Neural cell (in vitro differentiated cells): ENCODE measurements at regions not wholly inside any gene's neighbourhood (a gene's known extent, or its start where the extent isn't known, plus 50 kb on each side); places are given as distances from the start of the nearest gene placed in this dataset.

Experiments
- H2AFZ ChIP-seq: fragments of 200-600, 300-800 bp; sonication (generic), shearing (Covaris generic); 2 replicates; pipeline ENCODE4 v1.6.0; 2014; ENCODE audit warnings: low read depth, mild to moderate bottlenecking, antibody characterized with exemption, low read length, moderate library complexity
- H3F3A ChIP-seq: fragments of 200-600 bp; shearing (Covaris generic); 2 replicates; pipeline ENCODE4 v1.6.1; 2016; ENCODE audit warnings: mild to moderate bottlenecking, moderate library complexity, mixed read lengths, antibody characterized with exemption, low read length; ENCODE audit not compliant: insufficient read depth, poor library complexity, severe bottlenecking
- H3K27ac ChIP-seq: fragments of 200-600, 300-800 bp; sonication (generic), shearing (Covaris generic); 2 replicates; pipeline ENCODE4 v1.5.1; 2014; ENCODE audit warnings: mild to moderate bottlenecking, low read length, moderate library complexity
- H3K27me3 ChIP-seq: fragments of 300-800, 200-600 bp; sonication (generic), shearing (Covaris generic); 2 replicates; pipeline ENCODE4 v1.6.0; 2014; ENCODE audit warnings: mild to moderate bottlenecking, low read depth, low read length, moderate library complexity; ENCODE audit not compliant: insufficient read depth
- H3K36me3 ChIP-seq: fragments of 300-800, 200-600 bp; sonication (generic), shearing (Covaris generic); 2 replicates; pipeline ENCODE4 v1.5.1; 2014; ENCODE audit warnings: mild to moderate bottlenecking, antibody characterized with exemption, low read length, moderate library complexity; ENCODE audit not compliant: insufficient read depth
- H3K4me2 ChIP-seq: fragments of 300-800, 200-600 bp; sonication (generic), shearing (Covaris generic); 2 replicates; pipeline ENCODE4 v1.6.0; 2014; ENCODE audit warnings: mild to moderate bottlenecking, low read length
- H3K4me3 ChIP-seq: fragments of 300-800, 200-600 bp; sonication (generic), shearing (Covaris generic); 2 replicates; pipeline ENCODE4 v1.5.1; 2014; ENCODE audit warnings: mild to moderate bottlenecking, low read length, moderate library complexity
- H3K79me2 ChIP-seq: fragments of 200-600 bp; shearing (Covaris generic); replicated peaks from 2 replicates; pipeline ENCODE4 v1.6.0; 2014; ENCODE audit warnings: mild to moderate bottlenecking, low read length, moderate library complexity; ENCODE audit not compliant: insufficient read depth
- H3K9ac ChIP-seq: fragments of 300-800, 200-600 bp; sonication (generic), shearing (Covaris generic); 2 replicates; pipeline ENCODE4 v1.6.1; 2016; ENCODE audit warnings: mild to moderate bottlenecking, low read length, mixed read lengths
- H3K9me2 ChIP-seq: fragments of 200-600 bp; shearing (Covaris generic); 2 replicates; pipeline ENCODE4 v1.6.1; 2016; ENCODE audit warnings: mild to moderate bottlenecking, low read length, mixed read lengths; ENCODE audit not compliant: insufficient read depth
- H3K9me3 ChIP-seq: fragments of 200-600, 300-800 bp; sonication (generic), shearing (Covaris generic); 2 replicates; pipeline ENCODE4 v1.6.1; 2016; ENCODE audit warnings: mild to moderate bottlenecking, mixed run types, low read length, moderate library complexity, mixed read lengths
- H4K20me1 ChIP-seq: fragments of 200-600 bp; shearing (Covaris generic); 2 replicates; pipeline ENCODE4 v1.6.1; 2016; ENCODE audit warnings: mild to moderate bottlenecking, mixed run types; ENCODE audit not compliant: insufficient read depth
- CTCF ChIP-seq: fragments of 450-650 bp; IDR thresholded peaks from 2 replicates; pipeline ENCODE4 v1.5.1; 2014; ENCODE audit warnings: antibody characterized with exemption, mild to moderate bottlenecking, moderate library complexity; ENCODE audit not compliant: poor library complexity, severe bottlenecking
- EP300 ChIP-seq: fragments of 450-650 bp; conservative IDR thresholded peaks from 2 replicates; pipeline ENCODE4 v1.6.1; 2014; ENCODE audit warnings: antibody characterized with exemption, mild to moderate bottlenecking, moderate library complexity; ENCODE audit not compliant: poor library complexity, severe bottlenecking
- EZH2 ChIP-seq: fragments of 200-600, 300-800 bp; shearing (Covaris generic), sonication (generic); IDR thresholded peaks from 2 replicates; pipeline ENCODE4 v1.6.1; 2014; ENCODE audit warnings: antibody characterized with exemption, low read length, borderline replicate concordance, mild to moderate bottlenecking; ENCODE audit not compliant: insufficient read depth, poor library complexity, severe bottlenecking
- MXI1 ChIP-seq: fragments of 450-650 bp; conservative IDR thresholded peaks from 2 replicates; pipeline ENCODE4 v1.6.1; 2014; ENCODE audit warnings: antibody characterized with exemption, mild to moderate bottlenecking; ENCODE audit not compliant: poor library complexity, severe bottlenecking
- POLR2AphosphoS5 ChIP-seq: IDR thresholded peaks from 2 replicates; pipeline ENCODE4 v1.6.1; 2012
- RAD21 ChIP-seq: fragments of 450-650 bp; conservative IDR thresholded peaks from 2 replicates; pipeline ENCODE4 v1.6.1; 2014; ENCODE audit warnings: antibody characterized with exemption, mild to moderate bottlenecking, moderate library complexity
- REST ChIP-seq: IDR thresholded peaks from 2 replicates; pipeline ENCODE4 v1.6.1; 2012; ENCODE audit warnings: borderline replicate concordance
- SMC3 ChIP-seq: fragments of 450-650 bp; conservative IDR thresholded peaks from 2 replicates; pipeline ENCODE4 v1.6.1; 2014; ENCODE audit warnings: antibody characterized with exemption, mild to moderate bottlenecking, moderate library complexity; ENCODE audit not compliant: poor library complexity
- TAF1 ChIP-seq: IDR thresholded peaks from 2 replicates; pipeline ENCODE4 v1.6.1; 2012; ENCODE audit warnings: low read depth

GRCh38 chrX:139191286-139191685 is 339.3 kb upstream of the F9 start:
- Histone ChIP-seq H3K27ac (no peak overlapping the region), H4K20me1 (no peaks in the 10 kb centered on the region), H3K79me2 (no peaks in the 10 kb centered on the region), H3K9ac (no peak overlapping the region), H3K4me2 (no peak overlapping the region), H3K27me3 (peaks cover 10% of the 10 kb centered on the region), H3K9me3 (no peaks in the 10 kb centered on the region), H3K4me3 (no peak overlapping the region), H2AFZ (no peak overlapping the region), H3F3A (no peaks in the 10 kb centered on the region), H3K9me2 (no peaks in the 10 kb centered on the region), H3K36me3 (no peaks in the 10 kb centered on the region)
- no peak for TF ChIP-seq RAD21
- TF ChIP-seq EP300 = no peak
- TF ChIP-seq TAF1 = no peak
- no peak for TF ChIP-seq POLR2AphosphoS5
- no peak for TF ChIP-seq REST
- no peak for TF ChIP-seq SMC3

- Histone ChIP-seq H2AFZ (no peak overlapping the region), H3K27me3 (no peaks in the 10 kb centered on the region)
- TF ChIP-seq TAF1 (no peak), CTCF (no peak), POLR2AphosphoS5 (no peak), EP300 (no peak), SMC3 (no peak), RAD21 (no peak), MXI1 (no peak), EZH2 (no peak), REST (no peak)
These were observed 342.8 kb upstream of the F9 start for GRCh38 chrX:139187738-139188137.

More at GRCh38 chrX:139187738-139188137, 342.8 kb upstream of the F9 start:
- Histone ChIP-seq H3K9me3 (no peaks in the 10 kb centered on the region), H3K9me2 (no peaks in the 10 kb centered on the region), H3F3A (no peaks in the 10 kb centered on the region), H3K79me2 (no peaks in the 10 kb centered on the region), H3K36me3 (no peaks in the 10 kb centered on the region), H3K4me2 (no peak overlapping the region), H4K20me1 (no peaks in the 10 kb centered on the region), H3K4me3 (no peak overlapping the region), H3K9ac (no peak overlapping the region), H3K27ac (no peak overlapping the region)
